ENCODE measurements at regions not wholly inside any gene's neighbourhood (a gene's known extent, or its start where the extent isn't known, plus 50 kb on each side); places are given as distances from the start of the nearest gene placed in this dataset.
A peak's percentile ranks its signal among the peaks of the same experiment; 100 is the strongest.
"Not testable (repeated sequence)": the region's sequence is repeated elsewhere in the genome, so short reads cannot be mapped to it uniquely, and the experiment has no call there.

GRCh38 chr1:148261684-148262083 lies 109.6 kb upstream of the NBPF11 start:
- not testable (repeated sequence) for DNase-seq

- DNase-seq = not testable (repeated sequence)
Observed at GRCh38 chr1:148257886-148258285, 105.8 kb upstream of the NBPF11 start.

GRCh38 chr1:148254611-148255429 lies 102.7 kb upstream of the NBPF11 start:
- peak; percentile 22 for DNase-seq

- not testable (repeated sequence) for DNase-seq
Observed at GRCh38 chr1:148253808-148254207, 101.7 kb upstream of the NBPF11 start.

GRCh38 chr1:148248798-148249197 lies 96.7 kb upstream of the NBPF11 start:
- not testable (repeated sequence) for DNase-seq

GRCh38 chr1:148246258-148246861 lies 94.3 kb upstream of the NBPF11 start:
- DNase-seq = not testable (repeated sequence)

GRCh38 chr1:148245843-148246242 lies 93.8 kb upstream of the NBPF11 start:
- not testable (repeated sequence) for DNase-seq

- not testable (repeated sequence) for DNase-seq
Observed at GRCh38 chr1:148245443-148245842, 93.4 kb upstream of the NBPF11 start.

GRCh38 chr1:148233250-148233649 lies 81.2 kb upstream of the NBPF11 start:
- DNase-seq = not testable (repeated sequence)

- DNase-seq = not testable (repeated sequence)
Observed at GRCh38 chr1:148228846-148229245, 76.8 kb upstream of the NBPF11 start.

GRCh38 chr1:148222399-148223159 lies 70.5 kb upstream of the NBPF11 start:
- DNase-seq = not testable (repeated sequence)

- DNase-seq = not testable (repeated sequence)
Observed at GRCh38 chr1:148221593-148221992, 69.5 kb upstream of the NBPF11 start.

GRCh38 chr1:148219229-148219628 lies 67.1 kb upstream of the NBPF11 start:
- DNase-seq = not testable (repeated sequence)

- not testable (repeated sequence) for DNase-seq
Observed at GRCh38 chr1:148211191-148211590, 59.1 kb upstream of the NBPF11 start.

- DNase-seq = not testable (repeated sequence)
Observed at GRCh38 chr1:148210624-148211023, 58.5 kb upstream of the NBPF11 start.

- DNase-seq = not testable (repeated sequence)
Observed at GRCh38 chr1:148210166-148210565, 58.1 kb upstream of the NBPF11 start.

- not testable (repeated sequence) for DNase-seq
Observed at GRCh38 chr1:148202013-148202412, 49.9 kb upstream of the NBPF11 start.

Measured in MV-4-11 (cell line).